GM19025 (cell line): ENCODE measurements at regions not wholly inside any gene's neighbourhood (a gene's known extent, or its start where the extent isn't known, plus 50 kb on each side); places are given as distances from the start of the nearest gene placed in this dataset.
A peak's percentile ranks its signal among the peaks of the same experiment; 100 is the strongest.

Source experiments
- ATAC-seq: cut with Tn5 transposase; IDR thresholded peaks from one replicate; pipeline ENCODE4 v1.9.1; 2021; ENCODE audit warnings: mild to moderate bottlenecking, low read depth, moderate library complexity; ENCODE audit not compliant: unreplicated experiment

DNA sequence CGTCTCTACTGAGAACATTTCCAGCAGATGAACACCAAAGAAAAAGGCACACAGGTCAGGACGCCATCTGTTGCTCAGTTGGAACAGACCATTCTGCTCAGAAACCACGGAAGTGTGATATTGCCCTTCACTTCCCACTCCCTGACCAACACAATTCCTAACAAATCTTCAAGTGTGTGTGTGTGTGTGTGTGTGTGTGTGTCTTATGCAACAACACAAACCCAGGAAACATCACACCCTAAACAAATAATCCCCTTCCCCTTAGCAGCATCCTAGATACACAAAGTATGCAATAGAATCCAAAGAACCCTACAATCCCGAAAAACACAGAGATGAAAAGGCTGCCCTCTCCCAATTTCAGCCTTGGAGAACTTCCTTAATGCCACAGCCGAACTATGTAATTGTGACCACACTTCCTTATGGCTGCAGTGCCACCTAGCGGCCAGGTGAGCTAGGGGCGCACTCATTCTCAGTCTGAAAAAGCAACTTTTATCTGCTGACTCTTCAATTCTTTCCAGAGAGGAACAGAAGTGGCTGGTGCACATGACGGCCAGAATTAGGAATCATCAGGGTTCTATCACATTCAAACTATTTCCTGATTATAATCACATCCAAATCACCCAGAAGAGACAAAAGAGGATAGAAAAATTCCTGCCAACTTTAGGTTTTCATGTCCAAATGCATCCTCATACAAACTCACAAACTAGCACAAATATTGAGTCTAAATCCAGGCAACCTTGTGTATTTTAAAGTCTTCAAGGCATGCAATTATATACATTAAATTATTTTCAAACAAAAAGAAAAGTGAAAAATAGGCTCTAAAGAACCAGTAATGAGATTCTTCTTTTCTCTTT is 164.9 kb downstream of the DHX15 start:
- peak; percentile 84 for ATAC-seq

- ATAC-seq: no peak
Observed at GRCh38 chr4:24417206-24417605, 167.1 kb downstream of the DHX15 start.

GRCh38 chr4:24416293-24416692 is 168.1 kb downstream of the DHX15 start:
- no peak for ATAC-seq

GRCh38 chr4:24413311-24413784 is 171.0 kb downstream of the DHX15 start:
- ATAC-seq: no peak

DNA sequence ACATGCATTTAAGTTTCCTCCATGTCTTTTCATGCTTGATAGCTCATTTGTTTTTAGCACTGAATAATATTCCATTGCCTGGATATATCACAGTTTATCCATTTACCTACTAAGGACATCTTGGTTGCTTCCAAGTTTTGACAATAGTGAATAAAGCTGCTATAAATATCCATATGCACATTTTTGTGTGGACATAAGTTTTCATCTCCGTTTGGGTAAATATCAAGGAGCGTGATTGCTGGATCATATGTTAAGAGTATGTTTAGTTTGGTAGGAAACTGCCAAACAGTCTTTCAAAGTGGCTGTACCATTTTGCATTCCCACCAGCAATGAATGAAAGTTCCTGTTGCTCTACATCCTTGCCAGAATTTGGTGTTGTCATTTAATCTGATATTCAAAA is 172.5 kb downstream of the DHX15 start:
- no peak for ATAC-seq

DNA sequence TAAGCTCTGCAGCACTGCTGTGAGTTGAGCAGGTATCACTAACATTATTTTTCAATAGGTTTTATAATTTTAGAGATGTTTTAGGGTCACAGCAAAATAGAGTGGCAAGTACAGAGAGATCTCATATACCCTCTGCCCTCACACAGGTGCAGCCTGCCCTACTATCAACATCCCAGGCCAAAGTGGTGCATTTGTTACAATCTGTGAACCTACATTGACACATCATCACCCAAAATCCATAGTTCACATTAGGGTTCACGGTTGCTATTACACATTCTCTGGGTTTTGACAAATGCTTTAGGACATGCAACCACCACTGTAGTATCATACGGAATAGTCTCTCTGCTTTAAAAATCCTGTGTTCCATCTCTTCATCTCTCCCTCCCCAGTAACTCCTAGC is 173.1 kb downstream of the DHX15 start:
- ATAC-seq: no peak

GRCh38 chr4:24408640-24409039 is 175.7 kb downstream of the DHX15 start:
- ATAC-seq: no peak

DNA sequence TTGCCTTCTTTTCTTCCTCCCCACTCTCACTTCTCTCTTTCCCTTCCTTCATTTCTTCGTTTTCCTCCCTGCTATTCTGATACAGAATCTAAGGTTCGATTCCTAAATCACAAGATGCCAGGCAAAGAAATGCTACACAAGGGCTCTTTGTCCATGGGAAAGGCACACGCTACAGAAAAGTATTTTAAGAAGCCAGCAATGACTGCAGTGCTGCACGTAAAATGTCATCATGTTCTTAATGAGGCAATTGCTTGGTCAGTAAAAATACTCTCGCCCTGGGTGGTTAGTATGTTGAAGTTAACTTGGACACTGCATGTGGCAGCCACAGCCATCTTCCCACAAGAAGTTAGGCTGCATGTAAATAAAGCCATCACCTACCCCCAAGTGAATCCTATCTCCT is 178.4 kb downstream of the DHX15 start:
- no peak for ATAC-seq

GRCh38 chr4:24405341-24405740 is 179.0 kb downstream of the DHX15 start:
- ATAC-seq: no peak

- ATAC-seq: no peak
Observed at GRCh38 chr4:24404281-24404680, 180.1 kb downstream of the DHX15 start.

GRCh38 chr4:24403265-24403664 is 181.1 kb downstream of the DHX15 start:
- no peak for ATAC-seq

DNA sequence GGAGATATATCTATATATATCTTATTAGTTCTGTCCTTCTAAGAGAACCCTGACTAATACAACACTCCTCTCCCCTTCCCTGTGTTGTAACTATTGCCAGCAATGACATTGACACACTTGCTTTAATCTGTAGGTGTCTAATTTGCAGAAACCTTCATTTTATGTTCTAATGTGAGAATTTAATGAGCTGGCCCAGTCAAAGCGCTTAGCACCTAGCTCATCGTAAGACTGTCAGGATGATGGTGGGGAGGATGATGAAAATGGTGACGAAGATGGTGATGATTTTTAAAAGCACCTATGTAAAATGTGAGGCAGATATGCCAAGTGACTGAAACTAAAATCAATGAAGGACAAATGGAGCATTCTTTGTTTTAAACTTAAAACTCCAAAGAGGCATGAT is 183.8 kb downstream of the DHX15 start:
- no peak for ATAC-seq

DNA sequence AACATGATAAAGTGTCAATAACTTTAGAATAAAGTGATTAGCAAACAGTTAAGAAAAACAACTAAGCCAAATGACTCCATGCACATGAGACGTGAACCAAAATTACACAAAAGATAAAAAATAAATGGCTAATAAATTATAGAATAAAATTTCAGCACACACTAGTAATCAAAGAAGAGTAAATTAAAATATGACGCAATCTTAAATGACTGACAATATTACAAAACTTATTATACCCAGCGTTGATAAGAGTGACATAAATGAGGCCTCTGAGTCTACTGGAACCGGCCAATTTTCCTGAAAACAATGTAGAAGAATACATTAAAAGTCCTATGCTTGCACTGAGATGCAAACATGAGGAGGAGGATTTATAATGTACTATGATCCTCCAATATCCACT is 187.4 kb downstream of the DHX15 start:
- ATAC-seq: no peak

GRCh38 chr4:24395937-24396336 is 188.4 kb downstream of the DHX15 start:
- ATAC-seq: no peak

DNA sequence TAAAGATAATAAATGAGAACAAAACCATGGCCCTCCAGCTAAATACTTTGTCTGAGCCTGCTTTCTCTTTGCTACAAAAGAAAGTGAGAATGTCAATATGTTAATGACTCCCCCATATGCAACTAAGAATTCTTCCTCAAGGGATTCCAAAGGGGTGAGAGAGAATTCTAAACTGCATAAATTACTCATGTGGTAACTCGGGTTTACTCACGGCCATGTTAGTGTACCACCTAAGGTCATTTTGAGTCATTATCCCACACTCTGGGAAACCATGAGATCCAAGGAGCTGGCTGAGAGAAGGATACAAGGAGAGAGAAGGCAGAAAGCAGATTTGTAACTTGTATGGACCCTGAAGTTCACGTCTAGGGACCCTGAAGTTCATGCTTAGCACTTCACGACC is 190.3 kb downstream of the DHX15 start:
- ATAC-seq: no peak

- no peak for ATAC-seq
Observed at GRCh38 chr4:24392613-24393012, 191.7 kb downstream of the DHX15 start.

- ATAC-seq: peak; percentile 91
Observed at GRCh38 chr4:24382381-24382780, 202.0 kb downstream of the DHX15 start.

GRCh38 chr4:24380957-24381665 is 203.2 kb downstream of the DHX15 start:
- ATAC-seq: no peak

- no peak for ATAC-seq
Observed at GRCh38 chr4:24373704-24374103, 210.7 kb downstream of the DHX15 start.

GRCh38 chr4:24372881-24373280 is 211.5 kb downstream of the DHX15 start:
- ATAC-seq: no peak

DNA sequence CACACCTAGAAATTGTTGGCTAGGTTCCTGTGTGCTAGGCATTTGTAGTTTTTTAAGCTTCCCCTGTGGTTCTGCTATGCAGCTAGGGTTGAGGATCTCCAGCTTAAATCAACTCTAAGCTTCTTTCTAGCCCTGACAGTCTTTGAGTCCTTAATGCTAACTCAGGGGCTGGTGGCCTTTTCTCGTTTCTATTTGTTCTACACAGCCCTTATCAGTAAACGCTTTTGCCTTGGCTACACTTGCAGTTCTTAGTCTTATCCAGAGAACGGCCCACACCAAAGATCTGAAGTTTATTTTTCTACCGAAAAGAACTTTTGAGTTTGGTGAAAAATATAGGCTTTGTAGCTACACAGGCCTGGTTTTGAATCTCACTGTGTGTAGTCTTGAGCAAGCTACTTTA is 212.0 kb downstream of the DHX15 start:
- ATAC-seq: no peak

DNA sequence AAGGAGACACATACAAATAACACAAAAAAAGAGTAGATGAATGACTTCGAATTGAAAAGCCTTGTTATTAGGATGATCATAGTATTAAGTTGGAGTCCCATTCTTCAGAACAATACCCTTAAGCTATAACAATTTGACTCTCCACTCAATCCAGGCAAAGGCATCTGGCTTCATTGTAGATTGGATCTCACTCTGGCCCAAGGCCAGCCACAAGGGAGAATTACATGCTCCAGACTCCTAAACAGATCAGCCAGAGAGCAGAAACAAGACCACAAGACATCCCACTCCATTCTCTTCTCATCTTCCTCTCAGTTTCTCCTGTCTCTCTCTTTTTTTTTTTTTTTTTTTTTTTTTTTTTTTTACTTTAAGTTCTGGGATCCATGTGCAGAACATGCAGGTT is 213.9 kb downstream of the DHX15 start:
- no peak for ATAC-seq
